K562 (cell line): ENCODE measurements at regions not wholly inside any gene's neighbourhood (a gene's known extent, or its start where the extent isn't known, plus 50 kb on each side); places are given as distances from the start of the nearest gene placed in this dataset.

Source experiments
- ARID2 ChIP-seq: fragments of 450-650 bp; IDR thresholded peaks from 2 replicates; pipeline ENCODE4 v1.6.1; 2017; ENCODE audit warnings: antibody characterized with exemption, mild to moderate bottlenecking
- ATF7 ChIP-seq: fragments of 450-650 bp; IDR thresholded peaks from 2 replicates; pipeline ENCODE4 v1.7.1; 2014; ENCODE audit warnings: mild to moderate bottlenecking, moderate library complexity
- ETV1 ChIP-seq: fragments of 450-650 bp; conservative IDR thresholded peaks from 2 replicates; pipeline ENCODE4 v1.6.1; 2016; ENCODE audit warnings: missing genetic modification characterization, control low read depth, low read depth, missing compliant biosample characterization
- FOXA1 ChIP-seq: fragments of 450-650 bp; IDR thresholded peaks from 2 replicates; pipeline ENCODE4 v1.6.1; 2016; ENCODE audit warnings: mild to moderate bottlenecking, borderline replicate concordance
- HMG20A ChIP-seq: fragments of 450-650 bp; formaldehyde crosslinking; conservative IDR thresholded peaks from 2 replicates; pipeline ENCODE4 v1.4.0; 2020; ENCODE audit warnings: mild to moderate bottlenecking, mixed read lengths
- HMGN3 ChIP-seq: IDR thresholded peaks from 2 replicates; pipeline ENCODE4 v1.6.1; 2011; ENCODE audit warnings: borderline replicate concordance, low read depth, mild to moderate bottlenecking, mixed read lengths, low read length; ENCODE audit not compliant: insufficient read length; ENCODE audit errors: extremely low read depth
- MNT ChIP-seq, 2 experiments: fragments of 450-650 bp; conservative IDR thresholded peaks; 2 replicates each; pipeline ENCODE4 v1.6.1; 2017; ENCODE audit warnings: mild to moderate bottlenecking in 2 of 2, moderate library complexity in 2 of 2
- NFIX ChIP-seq: fragments of 250-450 bp; sonication (Bioruptor Pico); IDR thresholded peaks from 2 replicates; pipeline ENCODE4 v1.4.0; 2020; ENCODE audit warnings: low read depth, mild to moderate bottlenecking, moderate library complexity
- POLR2A ChIP-seq: fragments of 450-650 bp; conservative IDR thresholded peaks from 2 replicates; pipeline ENCODE4 v1.6.1; 2016
- PTRF ChIP-seq: fragments of 450-650 bp; IDR thresholded peaks from 2 replicates; pipeline ENCODE4 v1.6.1; 2016; ENCODE audit warnings: mild to moderate bottlenecking, missing genetic modification characterization, missing compliant biosample characterization
- RNF219 ChIP-seq: fragments of 250-450 bp; sonication (Bioruptor Pico); IDR thresholded peaks from 2 replicates; pipeline ENCODE4 v1.5.0; 2022; ENCODE audit warnings: mild to moderate bottlenecking
- SETDB1 ChIP-seq: IDR thresholded peaks from one replicate; pipeline ENCODE4 v1.6.1; 2012; ENCODE audit warnings: low read length, control low read depth, inconsistent platforms
- SIRT6 ChIP-seq: IDR thresholded peaks from one replicate; pipeline ENCODE4 v1.6.1; 2012; ENCODE audit warnings: low read depth, mild to moderate bottlenecking, control low read depth, inconsistent platforms, low read length, moderate library complexity
- SMARCC2 ChIP-seq: fragments of 450-650 bp; IDR thresholded peaks from 2 replicates; pipeline ENCODE4 v1.6.1; 2017; ENCODE audit warnings: antibody characterized with exemption, moderate library complexity, mild to moderate bottlenecking, low read depth
- TOE1 ChIP-seq, 2 experiments: fragments of 450-650 bp in 1 of 2; sonication (generic) in 1 of 2; formaldehyde crosslinking in 1 of 2; IDR thresholded peaks; 2 replicates each; pipeline versions ENCODE4 v1.7.1 to v1.8.0; 2016 to 2022; ENCODE audit warnings: borderline replicate concordance in 2 of 2, mild to moderate bottlenecking in 2 of 2, antibody characterized with exemption in 1 of 2, inconsistent platforms in 1 of 2, low read depth in 1 of 2, missing genetic modification reagents in 1 of 2, moderate library complexity in 1 of 2
- ZNF133 ChIP-seq: fragments of 250-450 bp; sonication (Bioruptor Pico); IDR thresholded peaks from 2 replicates; pipeline ENCODE4 v1.4.0; 2020; ENCODE audit warnings: mild to moderate bottlenecking
- TF ChIP-seq, protein P1 (sequence below), 2 experiments: fragments of 250-450 bp in 1 of 2; fragments of 450-650 bp in 1 of 2; sonication (Bioruptor Pico) in 1 of 2; IDR thresholded peaks; 2 replicates each; pipeline versions ENCODE4 v1.6.1 to v1.8.0; 2016 to 2021; ENCODE audit warnings: mild to moderate bottlenecking in 2 of 2, moderate library complexity in 2 of 2, missing compliant biosample characterization in 1 of 2, missing genetic modification characterization in 1 of 2
- TF ChIP-seq, protein P2 (sequence below): fragments of 250-450 bp; sonication (Bioruptor Pico); IDR thresholded peaks from 2 replicates; pipeline ENCODE4 v1.4.0; 2020
- TF ChIP-seq, protein P3 (sequence below): sonication (generic); formaldehyde crosslinking; IDR thresholded peaks from 2 replicates; pipeline ENCODE4 v1.8.0; 2022; ENCODE audit warnings: mild to moderate bottlenecking, missing genetic modification reagents, borderline replicate concordance

GRCh38 chr5:99019812-99020697 lies 91.2 kb upstream of the CHD1 start (continued):
- TF ChIP-seq RNF219 (CRISPR knock-in tag) (no peak), SMARCC2 (peak; percentile 61), PTRF (tag) (no peak), HMGN3 (no peak), SETDB1 (no peak), FOXA1 (no peak), POLR2A (no peak), HMG20A (CRISPR knock-in tag) (no peak), ETV1 (tag) (0 out of 2 replicates have a peak, but pooled peaks have one; percentile 24), TOE1 (IDR thresholded peaks at IDR 0.05; ENCODE audit: borderline replicate concordance) (no peak), TOE1 (CRISPR knock-in tag; IDR thresholded peaks at IDR 0.05; ENCODE audit: borderline replicate concordance, low read depth) (no peak), SIRT6 (no peak), ARID2 (no peak), NFIX (no peak), MNT (conservative IDR thresholded peaks at IDR 0.05) (0 out of 4 replicates have a peak, but pooled peaks of 1 of the 2 experiments have one; percentile 28), ATF7 (peak; percentile 97), ZNF133 (CRISPR knock-in tag) (no peak)
- TF ChIP-seq, protein P1, sequence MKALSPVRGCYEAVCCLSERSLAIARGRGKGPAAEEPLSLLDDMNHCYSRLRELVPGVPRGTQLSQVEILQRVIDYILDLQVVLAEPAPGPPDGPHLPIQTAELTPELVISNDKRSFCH (CRISPR knock-in tag; IDR thresholded peaks at IDR 0.05) = no peak
- TF ChIP-seq, protein P1 (tag; IDR thresholded peaks at IDR 0.05) = no peak
- TF ChIP-seq, protein P2, sequence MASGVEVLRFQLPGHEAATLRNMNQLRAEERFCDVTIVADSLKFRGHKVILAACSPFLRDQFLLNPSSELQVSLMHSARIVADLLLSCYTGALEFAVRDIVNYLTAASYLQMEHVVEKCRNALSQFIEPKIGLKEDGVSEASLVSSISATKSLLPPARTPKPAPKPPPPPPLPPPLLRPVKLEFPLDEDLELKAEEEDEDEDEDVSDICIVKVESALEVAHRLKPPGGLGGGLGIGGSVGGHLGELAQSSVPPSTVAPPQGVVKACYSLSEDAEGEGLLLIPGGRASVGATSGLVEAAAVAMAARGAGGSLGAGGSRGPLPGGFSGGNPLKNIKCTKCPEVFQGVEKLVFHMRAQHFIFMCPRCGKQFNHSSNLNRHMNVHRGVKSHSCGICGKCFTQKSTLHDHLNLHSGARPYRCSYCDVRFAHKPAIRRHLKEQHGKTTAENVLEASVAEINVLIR (CRISPR knock-in tag) = no peak
- TF ChIP-seq, protein P3, sequence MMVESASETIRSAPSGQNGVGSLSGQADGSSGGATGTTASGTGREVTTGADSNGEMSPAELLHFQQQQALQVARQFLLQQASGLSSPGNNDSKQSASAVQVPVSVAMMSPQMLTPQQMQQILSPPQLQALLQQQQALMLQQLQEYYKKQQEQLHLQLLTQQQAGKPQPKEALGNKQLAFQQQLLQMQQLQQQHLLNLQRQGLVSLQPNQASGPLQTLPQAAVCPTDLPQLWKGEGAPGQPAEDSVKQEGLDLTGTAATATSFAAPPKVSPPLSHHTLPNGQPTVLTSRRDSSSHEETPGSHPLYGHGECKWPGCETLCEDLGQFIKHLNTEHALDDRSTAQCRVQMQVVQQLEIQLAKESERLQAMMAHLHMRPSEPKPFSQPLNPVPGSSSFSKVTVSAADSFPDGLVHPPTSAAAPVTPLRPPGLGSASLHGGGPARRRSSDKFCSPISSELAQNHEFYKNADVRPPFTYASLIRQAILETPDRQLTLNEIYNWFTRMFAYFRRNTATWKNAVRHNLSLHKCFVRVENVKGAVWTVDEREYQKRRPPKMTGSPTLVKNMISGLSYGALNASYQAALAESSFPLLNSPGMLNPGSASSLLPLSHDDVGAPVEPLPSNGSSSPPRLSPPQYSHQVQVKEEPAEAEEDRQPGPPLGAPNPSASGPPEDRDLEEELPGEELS (CRISPR knock-in tag) = no peak
